Neuronal stem cell (in vitro differentiated cells): ENCODE measurements at regions not wholly inside any gene's neighbourhood (a gene's known extent, or its start where the extent isn't known, plus 50 kb on each side); places are given as distances from the start of the nearest gene placed in this dataset.

Experiments used
- DNase-seq: peaks from one replicate; pipeline ENCODE4 v3.0.0-alpha.2; 2013; ENCODE audit warnings: low spot score
- H2AFZ ChIP-seq: one replicate; pipeline ENCODE4 v1.6.1; 2013; ENCODE audit warnings: mild to moderate bottlenecking, low read length, inconsistent platforms
- H2AK5ac ChIP-seq: 2 replicates; pipeline ENCODE4 v1.6.1; 2013; ENCODE audit warnings: low read depth, mild to moderate bottlenecking, inconsistent platforms, low read length, moderate library complexity, mixed read lengths
- H2BK120ac ChIP-seq: 2 replicates; pipeline ENCODE4 v1.6.1; 2013; ENCODE audit warnings: low read depth, mild to moderate bottlenecking, inconsistent platforms, low read length, moderate library complexity, mixed read lengths
- H2BK12ac ChIP-seq: one replicate; pipeline ENCODE4 v1.6.1; 2013; ENCODE audit warnings: low read length, inconsistent platforms
- H2BK15ac ChIP-seq: 2 replicates; pipeline ENCODE4 v1.6.1; 2013; ENCODE audit warnings: mild to moderate bottlenecking, low read length, inconsistent platforms, mixed read lengths
- H2BK5ac ChIP-seq: one replicate; pipeline ENCODE4 v1.6.1; 2013; ENCODE audit warnings: inconsistent platforms, mild to moderate bottlenecking, low read length, moderate library complexity
- H3K14ac ChIP-seq: one replicate; pipeline ENCODE4 v1.6.1; 2013; ENCODE audit warnings: low read length, inconsistent platforms
- H3K18ac ChIP-seq: 2 replicates; pipeline ENCODE4 v1.6.1; 2013; ENCODE audit warnings: low read length, inconsistent platforms
- H3K23ac ChIP-seq: 2 replicates; pipeline ENCODE4 v1.6.1; 2013; ENCODE audit warnings: low read depth, mild to moderate bottlenecking, mixed read lengths, low read length, inconsistent platforms; ENCODE audit not compliant: poor library complexity
- H3K27ac ChIP-seq: replicated peaks from 3 replicates; pipeline ENCODE4 v1.5.1; 2013; ENCODE audit warnings: low read length, inconsistent platforms
- H3K27me3 ChIP-seq, 3 experiments: 2 replicates each; pipeline ENCODE4 v1.6.1; 2013; ENCODE audit warnings: low read length in 3 of 3, mild to moderate bottlenecking in 2 of 3, inconsistent platforms in 1 of 3, low read depth in 1 of 3, mixed read lengths in 1 of 3, moderate library complexity in 1 of 3; ENCODE audit not compliant: control insufficient read depth in 3 of 3, insufficient read depth in 3 of 3
- H3K36me3 ChIP-seq, 2 donors: replicated peaks in 1 of 2; 2 replicates each; pipeline ENCODE4 v1.6.1; 2013; ENCODE audit warnings: low read length in 2 of 2; ENCODE audit not compliant: control insufficient read depth in 2 of 2, insufficient read depth in 2 of 2
- H3K4ac ChIP-seq: 2 replicates; pipeline ENCODE4 v1.6.1; 2013; ENCODE audit warnings: inconsistent platforms, mild to moderate bottlenecking, low read length, moderate library complexity
- H3K4me1 ChIP-seq, 2 donors: 1 replicate in 1 of 2; 2 replicates in 1 of 2; pipeline ENCODE4 v1.6.1; 2013; ENCODE audit warnings: low read length in 2 of 2, low read depth in 1 of 2; ENCODE audit not compliant: control insufficient read depth in 2 of 2, insufficient read depth in 1 of 2
- H3K4me2 ChIP-seq: one replicate; pipeline ENCODE4 v1.6.1; 2013; ENCODE audit warnings: mild to moderate bottlenecking, low read length, inconsistent platforms; ENCODE audit not compliant: insufficient read depth, poor library complexity, severe bottlenecking
- H3K4me3 ChIP-seq, 2 donors: 2 replicates each; pipeline ENCODE4 v1.5.1; 2013; ENCODE audit warnings: low read length in 2 of 2, mild to moderate bottlenecking in 2 of 2, inconsistent platforms in 1 of 2, moderate library complexity in 1 of 2
- H3K79me1 ChIP-seq: one replicate; pipeline ENCODE4 v1.6.1; 2013; ENCODE audit warnings: low read depth, mild to moderate bottlenecking, inconsistent platforms, low read length, moderate library complexity
- H3K9ac ChIP-seq: one replicate; pipeline ENCODE4 v1.6.1; 2013; ENCODE audit warnings: mild to moderate bottlenecking, low read depth, low read length, inconsistent platforms; ENCODE audit not compliant: poor library complexity
- H3K9me3 ChIP-seq, 2 donors: replicated peaks in 1 of 2; 2 replicates each; pipeline versions ENCODE3 to v1.6.1; 2013; ENCODE audit warnings: low read length in 2 of 2, mild to moderate bottlenecking in 2 of 2, inconsistent platforms in 1 of 2, low read depth in 1 of 2, mixed read lengths in 1 of 2, moderate library complexity in 1 of 2; ENCODE audit not compliant: control insufficient read depth in 2 of 2, insufficient read depth in 1 of 2
- H4K8ac ChIP-seq: one replicate; pipeline ENCODE4 v1.6.1; 2013; ENCODE audit warnings: low read depth, mild to moderate bottlenecking, inconsistent platforms, low read length, moderate library complexity
- H4K91ac ChIP-seq: one replicate; pipeline ENCODE4 v1.6.1; 2013; ENCODE audit warnings: low read length, low read depth, mild to moderate bottlenecking, inconsistent platforms; ENCODE audit not compliant: poor library complexity
- WGBS, 2 donors: extraction: QIAGEN DNeasy Blood & Tissue Kit; methylation state at CpG; one replicate each; pipeline ENCODE4 v1.1.7; 2013; ENCODE audit warnings: missing lambda C conversion rate in 2 of 2, mixed read lengths in 1 of 2; ENCODE audit not compliant: insufficient read length in 2 of 2, insufficient replicate concordance in 1 of 2; ENCODE audit errors: extremely low coverage in 2 of 2; 5-methylcytosine and 5-hydroxymethylcytosine counted together

DNA sequence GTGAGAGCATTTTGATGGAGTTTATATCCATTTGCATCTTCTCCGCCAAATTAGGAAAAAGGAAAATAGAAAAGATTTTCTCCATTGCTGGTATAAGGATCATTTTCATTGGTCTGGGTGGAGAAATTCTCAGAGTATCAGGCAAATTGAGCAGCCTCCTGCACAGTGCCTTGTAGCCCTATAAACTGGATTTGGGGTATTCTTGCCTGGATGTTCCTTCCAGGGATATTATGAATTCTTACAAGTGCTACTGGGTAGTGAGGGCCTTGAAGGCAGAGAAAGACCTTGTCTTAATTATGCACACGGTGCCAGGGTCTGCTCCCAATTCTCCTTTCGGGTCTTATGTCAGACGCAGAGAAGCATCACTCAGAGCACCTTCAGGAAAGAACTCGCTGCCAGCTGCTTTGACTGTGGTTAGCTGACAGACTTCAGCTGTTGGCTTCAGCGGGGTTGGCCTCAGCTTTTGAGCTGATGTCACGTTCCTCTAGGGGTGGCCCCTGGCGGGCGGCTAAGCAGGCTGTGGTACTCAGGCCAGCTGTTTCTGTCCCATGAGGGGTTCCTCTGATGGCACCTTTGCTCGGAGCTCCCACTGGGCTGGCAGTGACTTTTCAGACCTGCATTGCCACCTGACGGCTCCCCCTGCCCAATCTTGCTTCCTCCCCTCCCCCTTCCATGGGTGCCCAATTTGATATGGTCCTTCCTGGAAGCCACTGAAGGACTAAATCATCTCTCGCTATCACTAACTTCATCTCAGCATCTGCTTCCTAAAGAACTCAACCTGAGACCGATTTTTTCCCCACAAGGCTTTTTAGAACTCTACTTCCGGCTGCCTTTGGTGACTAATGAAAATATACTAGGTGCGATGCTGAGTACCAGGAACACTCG is 519.5 kb downstream of the BCOR start:
- H2AK5ac ChIP-seq, result no peak overlapping the region
- H3K9ac ChIP-seq, result no peak overlapping the region
- DNase-seq, result no peak
- H2BK5ac ChIP-seq, result no peak overlapping the region
- H3K4me2 ChIP-seq, result no peak overlapping the region
- H4K8ac ChIP-seq, result no peak overlapping the region
- H3K23ac ChIP-seq, result no peak overlapping the region
- no peak overlapping the region for H3K4ac ChIP-seq
- H4K91ac ChIP-seq, result no peak overlapping the region
- H3K36me3 ChIP-seq, result no peaks in the 10 kb centered on the region
- H2BK120ac ChIP-seq, result no peak overlapping the region
- no peaks in the 10 kb centered on the region for H3K79me1 ChIP-seq
- peaks cover 0 to 41% (median 0%) of the 10 kb centered on the region in 3 experiments for H3K27me3 ChIP-seq
- H3K27ac ChIP-seq, result no peak overlapping the region
- peaks cover 0 to 3% of the 10 kb centered on the region in 2 donors for H3K4me1 ChIP-seq
- WGBS, 2 donors, result no CpG with 5 or more reads among the region's 16 CpGs
- no peak overlapping the region for H2AFZ ChIP-seq
- no peak overlapping the region for H3K18ac ChIP-seq
- no peak overlapping the region for H3K14ac ChIP-seq
- H3K4me3 ChIP-seq, result no peak overlapping the region
- H2BK12ac ChIP-seq, result no peak overlapping the region
- H2BK15ac ChIP-seq, result no peak overlapping the region
- H3K9me3 ChIP-seq, result no peaks in the 10 kb centered on the region

DNA sequence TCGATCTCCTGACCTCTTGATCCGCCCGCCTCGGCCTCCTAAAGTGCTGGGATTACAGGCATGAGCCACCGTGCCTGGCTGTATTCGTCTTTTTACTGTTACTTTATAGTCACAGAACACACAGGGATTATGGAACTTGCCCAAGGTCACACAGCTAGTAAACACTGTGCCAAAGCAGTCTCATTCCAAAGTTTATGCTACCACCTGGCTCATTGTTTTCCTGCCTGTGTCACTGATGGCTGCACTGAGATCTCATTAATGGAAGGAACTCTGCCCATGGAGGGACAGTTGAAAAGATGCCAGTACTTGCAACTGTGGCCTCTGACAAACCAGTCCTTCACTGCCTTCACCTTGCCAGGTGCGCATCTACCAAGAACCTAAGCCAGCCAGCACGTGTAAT is 517.7 kb downstream of the BCOR start:
- H3K4me1 ChIP-seq, result peaks cover 0 to 3% of the 10 kb centered on the region in 2 donors
- H2AFZ ChIP-seq, result no peak overlapping the region
- no peak for DNase-seq
- H3K27me3 ChIP-seq, result peaks cover 0 to 41% (median 0%) of the 10 kb centered on the region in 3 experiments
- H3K23ac ChIP-seq, result no peak overlapping the region
- no peak overlapping the region for H3K14ac ChIP-seq
- H2BK5ac ChIP-seq, result no peak overlapping the region
- H2BK120ac ChIP-seq, result no peak overlapping the region
- no peak overlapping the region for H3K4me2 ChIP-seq
- WGBS, 2 donors, result no CpG with 5 or more reads among the region's 8 CpGs
- H4K91ac ChIP-seq, result no peak overlapping the region
- H3K18ac ChIP-seq, result no peak overlapping the region
- no peaks in the 10 kb centered on the region for H3K36me3 ChIP-seq
- no peaks in the 10 kb centered on the region for H3K79me1 ChIP-seq
- no peak overlapping the region for H2BK15ac ChIP-seq
- H3K9me3 ChIP-seq, result no peaks in the 10 kb centered on the region
- no peak overlapping the region for H3K4ac ChIP-seq
- H3K9ac ChIP-seq, result no peak overlapping the region
- H3K4me3 ChIP-seq, result no peak overlapping the region
- no peak overlapping the region for H2BK12ac ChIP-seq
- H4K8ac ChIP-seq, result no peak overlapping the region
- no peak overlapping the region for H2AK5ac ChIP-seq
- H3K27ac ChIP-seq, result no peak overlapping the region

DNA sequence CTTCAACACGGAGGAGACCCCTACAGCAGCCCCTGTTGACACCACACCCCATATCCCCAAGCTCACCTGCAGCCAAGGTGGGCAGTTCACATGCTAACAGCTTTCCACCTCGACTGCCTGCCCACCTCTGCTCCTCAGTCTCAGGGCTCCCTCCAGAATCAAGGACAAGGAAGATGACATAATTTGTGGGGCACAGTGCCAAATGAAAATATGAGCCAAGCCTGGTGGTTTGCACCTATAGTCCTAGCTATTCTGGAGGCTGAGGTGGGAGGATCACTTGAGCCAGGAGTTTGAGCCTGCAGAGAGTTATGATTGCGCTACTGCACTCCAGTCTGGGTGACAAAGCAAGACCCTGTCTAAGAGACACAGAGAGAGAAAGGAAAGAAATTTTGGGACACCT is 516.3 kb downstream of the BCOR start:
- H3K79me1 ChIP-seq, result no peaks in the 10 kb centered on the region
- H3K4ac ChIP-seq, result no peak overlapping the region
- H3K36me3 ChIP-seq, result no peaks in the 10 kb centered on the region
- H2BK120ac ChIP-seq, result no peak overlapping the region
- no peak overlapping the region for H3K18ac ChIP-seq
- no peak for DNase-seq
- no peak overlapping the region for H4K91ac ChIP-seq
- no peak overlapping the region for H3K4me3 ChIP-seq
- H3K4me2 ChIP-seq, result no peak overlapping the region
- no peak overlapping the region for H3K9ac ChIP-seq
- no peak overlapping the region for H2BK5ac ChIP-seq
- no CpG with 5 or more reads among the region's 3 CpGs for WGBS, 2 donors
- H3K27me3 ChIP-seq, result peaks cover 0 to 30% (median 0%) of the 10 kb centered on the region in 3 experiments
- H2BK15ac ChIP-seq, result no peak overlapping the region
- no peak overlapping the region for H4K8ac ChIP-seq
- H2AK5ac ChIP-seq, result no peak overlapping the region
- H2BK12ac ChIP-seq, result no peak overlapping the region
- peaks cover 0 to 3% of the 10 kb centered on the region in 2 donors for H3K4me1 ChIP-seq
- no peak overlapping the region for H3K14ac ChIP-seq
- no peak overlapping the region for H3K27ac ChIP-seq
- no peak overlapping the region for H2AFZ ChIP-seq
- no peaks in the 10 kb centered on the region for H3K9me3 ChIP-seq
- H3K23ac ChIP-seq, result no peak overlapping the region

DNA sequence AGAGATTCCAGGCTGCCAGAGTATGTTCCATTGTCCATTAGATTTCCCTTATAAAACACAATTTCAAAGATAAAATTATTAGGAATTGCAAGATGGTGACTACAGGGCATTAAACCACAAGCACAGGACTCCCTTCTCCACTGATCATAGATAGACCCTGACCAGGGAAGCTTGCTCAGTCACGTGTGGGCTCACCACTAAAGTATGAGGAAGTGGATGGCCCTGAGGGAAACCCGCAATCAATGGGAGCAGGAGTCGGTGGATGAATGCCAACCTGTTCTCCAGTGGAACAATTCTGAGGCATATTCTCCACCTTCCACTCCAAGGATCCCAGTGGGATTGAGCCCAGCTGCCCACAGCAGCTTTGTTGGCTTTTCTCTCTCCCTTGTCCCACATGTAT is 515.7 kb downstream of the BCOR start:
- Histone ChIP-seq H3K4me1 (peaks cover 0 to 3% of the 10 kb centered on the region in 2 donors), H3K4ac (no peak overlapping the region), H2BK12ac (no peak overlapping the region), H3K23ac (no peak overlapping the region), H3K14ac (no peak overlapping the region), H2BK5ac (no peak overlapping the region), H3K9ac (no peak overlapping the region), H2AK5ac (no peak overlapping the region), H3K36me3 (no peaks in the 10 kb centered on the region), H2AFZ (no peak overlapping the region), H4K91ac (no peak overlapping the region), H2BK15ac (no peak overlapping the region), H3K27me3 (peaks cover 0 to 24% (median 0%) of the 10 kb centered on the region in 3 experiments), H3K9me3 (no peaks in the 10 kb centered on the region), H2BK120ac (no peak overlapping the region), H4K8ac (no peak overlapping the region), H3K18ac (no peak overlapping the region), H3K4me3 (no peak overlapping the region), H3K27ac (no peak overlapping the region), H3K4me2 (no peak overlapping the region), H3K79me1 (no peaks in the 10 kb centered on the region)
- no peak for DNase-seq
- WGBS, 2 donors, result no CpG with 5 or more reads among the region's 3 CpGs
